ENCODE measurements at regions not wholly inside any gene's neighbourhood (a gene's known extent, or its start where the extent isn't known, plus 50 kb on each side); places are given as distances from the start of the nearest gene placed in this dataset.

- no peak for TF ChIP-seq CTCF (conservative IDR thresholded peaks at IDR 0.05)
- TF ChIP-seq ZFX (IDR thresholded peaks at IDR 0.05) = no peak
These were observed 89.8 kb upstream of the MBOAT2 start for GRCh38 chr2:9093324-9093723.

Data from C4-2B (cell line).